HG03432 (cell line): ENCODE measurements at regions not wholly inside any gene's neighbourhood (a gene's known extent, or its start where the extent isn't known, plus 50 kb on each side); places are given as distances from the start of the nearest gene placed in this dataset.

Experiments
- ATAC-seq: cut with Tn5 transposase; IDR thresholded peaks from one replicate; pipeline ENCODE4 v1.9.1; 2021; ENCODE audit warnings: mild to moderate bottlenecking, moderate library complexity; ENCODE audit not compliant: unreplicated experiment

DNA sequence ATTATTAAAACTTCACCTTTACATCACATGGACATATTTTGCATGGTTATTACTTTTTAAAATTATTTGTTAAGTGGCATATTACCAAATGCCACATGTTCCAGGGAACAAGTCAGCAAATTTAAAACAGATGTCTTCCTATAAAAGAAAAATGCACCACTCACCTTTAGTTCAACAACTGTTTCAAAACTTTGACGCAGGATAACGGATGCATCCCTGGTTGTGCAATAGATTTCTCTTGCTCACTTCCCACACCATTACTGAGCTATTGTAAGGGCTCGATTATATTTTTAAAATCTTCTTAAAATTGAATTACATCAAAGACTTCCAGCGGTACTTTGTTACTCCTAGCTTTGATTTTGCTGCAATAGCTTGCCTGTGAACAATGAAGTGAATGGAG, 93.0 kb upstream of the ARHGAP24 start:
- no peak for ATAC-seq

GRCh38 chr4:85391071-85391470, 83.9 kb upstream of the ARHGAP24 start:
- no peak for ATAC-seq

- ATAC-seq = peak; percentile 94
Observed at GRCh38 chr4:85391589-85392410, 83.2 kb upstream of the ARHGAP24 start.

GRCh38 chr4:85393201-85393600, 81.7 kb upstream of the ARHGAP24 start:
- ATAC-seq = peak; percentile 65

DNA sequence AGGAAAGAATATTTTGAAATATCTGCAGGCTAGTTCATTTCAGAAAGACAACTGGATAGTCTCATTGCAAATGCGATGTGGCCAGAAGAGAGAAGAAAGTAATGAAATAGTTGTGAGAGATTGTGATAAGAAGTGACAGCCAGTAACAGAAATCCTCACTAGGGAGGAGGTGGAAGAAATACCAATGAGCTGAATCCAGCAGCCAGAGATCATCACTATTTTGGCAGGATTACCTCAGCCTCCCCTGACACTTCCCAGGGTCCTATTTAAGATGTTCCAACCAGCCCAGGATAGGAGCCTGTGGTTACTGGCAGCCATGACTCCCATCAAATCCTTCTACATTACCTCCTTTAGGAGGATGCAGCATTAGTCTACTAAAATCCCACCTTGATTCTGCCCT, 76.7 kb upstream of the ARHGAP24 start:
- no peak for ATAC-seq

DNA sequence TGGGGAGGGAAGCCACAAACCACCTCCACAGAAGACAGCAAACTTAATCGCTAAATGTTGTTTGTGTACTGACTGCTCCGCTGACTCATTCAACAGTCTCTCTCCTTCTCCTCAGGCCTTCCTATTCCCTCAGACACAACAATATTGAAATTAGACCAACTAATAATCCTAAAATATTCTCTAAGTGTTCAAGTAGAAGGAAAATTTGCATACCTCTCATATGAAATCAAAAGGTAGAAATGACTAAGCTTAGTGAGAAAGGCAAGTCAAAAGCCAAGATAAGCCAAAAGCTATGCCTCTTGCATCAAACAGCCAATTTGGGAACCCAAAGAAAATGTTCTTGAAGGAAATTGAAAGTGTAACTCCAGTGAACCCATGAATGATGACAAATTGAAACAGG, 75.7 kb upstream of the ARHGAP24 start:
- peak; percentile 94 for ATAC-seq

DNA sequence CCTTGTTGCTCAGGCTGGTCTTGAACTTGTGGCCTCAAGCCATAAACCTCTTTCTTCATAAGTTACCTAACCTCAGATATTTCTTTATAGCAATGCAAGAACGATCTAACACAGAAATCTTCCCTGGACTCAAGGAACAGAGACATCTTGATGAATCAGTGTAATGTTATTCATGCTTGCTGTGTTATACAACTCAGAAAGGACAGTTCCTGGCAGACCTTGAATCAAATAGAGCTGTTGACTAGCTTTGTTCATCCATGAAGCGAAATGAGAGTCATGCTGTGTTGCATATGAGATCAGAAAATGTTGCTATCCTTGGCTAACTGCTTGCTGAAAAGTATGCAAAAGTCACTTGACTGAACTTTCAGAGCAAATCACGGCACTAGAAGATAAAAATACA, 72.6 kb upstream of the ARHGAP24 start:
- ATAC-seq = no peak

DNA sequence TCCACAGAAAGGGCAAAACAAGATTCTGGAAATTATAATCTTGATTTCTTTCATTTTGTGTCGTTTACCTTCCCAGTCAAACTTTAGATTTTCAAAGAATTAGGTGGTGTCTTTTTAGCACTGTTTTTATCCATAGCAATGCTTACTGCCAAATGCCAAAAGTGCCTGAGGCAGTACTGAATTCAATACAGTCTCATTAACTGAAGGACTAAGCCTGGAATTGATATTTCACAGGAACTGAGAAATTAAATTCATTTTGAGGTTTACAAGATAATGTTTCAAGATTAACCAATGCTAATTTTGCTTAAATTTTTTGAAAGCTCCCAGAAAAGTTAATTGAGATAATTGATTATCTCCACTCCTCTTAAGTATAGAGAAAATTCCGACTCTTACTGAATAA, 68.8 kb upstream of the ARHGAP24 start:
- ATAC-seq = no peak

DNA sequence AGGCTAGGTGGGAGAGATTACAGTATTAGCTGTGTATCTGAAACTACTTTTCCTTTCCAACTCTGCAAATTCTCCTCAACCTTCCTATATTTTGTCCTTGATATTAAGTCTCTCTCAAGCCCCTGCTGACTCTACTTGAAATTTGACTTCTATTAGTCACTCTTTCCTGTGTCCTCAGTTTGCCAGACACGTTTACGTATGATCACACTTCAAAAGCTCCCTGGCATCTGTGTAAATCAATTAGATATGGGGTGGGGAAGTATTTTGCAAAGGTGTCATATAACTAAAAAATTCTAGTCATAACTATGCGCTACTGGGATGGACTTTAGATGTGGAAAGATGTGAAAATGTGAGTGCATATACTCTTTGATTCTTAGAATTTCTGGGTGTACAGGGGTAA, 67.4 kb upstream of the ARHGAP24 start:
- no peak for ATAC-seq

DNA sequence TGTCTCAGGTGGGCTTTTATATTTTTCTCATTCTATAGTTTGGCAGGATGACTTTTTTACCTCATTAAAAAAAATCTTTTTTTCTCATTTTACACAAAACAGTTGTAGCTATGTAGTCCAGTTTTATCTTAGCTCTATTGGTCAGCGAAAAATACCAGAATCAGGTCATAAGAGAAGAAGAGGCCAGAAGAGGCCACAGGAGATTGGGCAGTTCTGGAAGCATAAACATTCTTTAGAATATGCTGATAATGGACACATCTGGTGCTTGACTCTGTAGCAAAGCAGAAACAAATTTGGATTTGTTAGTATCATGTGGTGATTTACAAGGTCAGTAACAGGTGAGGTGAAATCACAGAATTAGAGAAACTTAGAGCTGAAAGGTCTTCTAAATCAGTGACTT, 66.6 kb upstream of the ARHGAP24 start:
- no peak for ATAC-seq

DNA sequence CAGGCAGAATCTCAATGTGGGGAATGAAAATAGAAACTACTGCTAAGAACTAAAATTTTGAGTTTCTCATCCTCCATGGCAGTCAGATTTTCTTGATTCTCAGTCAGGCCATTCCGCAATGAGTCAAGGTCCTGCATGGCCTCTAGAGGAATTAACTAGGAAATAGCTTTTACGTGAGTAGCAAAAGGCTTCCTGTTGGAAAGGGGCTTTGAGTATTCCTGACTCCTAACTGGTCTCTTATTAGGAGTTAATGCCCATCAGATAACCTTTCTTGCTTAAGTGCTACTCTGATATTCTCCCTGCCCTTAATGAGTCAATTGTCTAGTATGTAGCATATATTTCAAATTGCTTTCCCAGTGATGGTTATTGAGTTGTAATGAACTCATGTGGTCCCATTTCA, 65.7 kb upstream of the ARHGAP24 start:
- ATAC-seq = no peak

DNA sequence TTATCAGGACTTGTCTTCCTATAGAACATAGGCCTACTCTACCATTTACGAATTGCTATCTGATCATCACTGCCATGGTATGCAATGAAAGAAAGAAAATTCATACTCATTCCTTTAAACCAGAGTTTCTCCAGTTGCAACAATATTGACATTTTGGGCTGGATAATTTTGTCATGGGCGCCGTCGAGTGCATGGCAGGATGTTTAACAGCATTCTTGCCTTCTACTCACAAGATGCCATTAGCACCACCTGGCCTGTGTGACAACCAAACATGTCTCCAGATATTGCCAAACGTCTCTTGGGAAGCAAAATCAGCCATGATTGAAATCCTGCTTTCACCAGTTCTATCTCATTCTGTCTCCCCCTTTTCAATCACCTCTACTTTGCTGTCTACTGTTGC, 63.6 kb upstream of the ARHGAP24 start:
- no peak for ATAC-seq

DNA sequence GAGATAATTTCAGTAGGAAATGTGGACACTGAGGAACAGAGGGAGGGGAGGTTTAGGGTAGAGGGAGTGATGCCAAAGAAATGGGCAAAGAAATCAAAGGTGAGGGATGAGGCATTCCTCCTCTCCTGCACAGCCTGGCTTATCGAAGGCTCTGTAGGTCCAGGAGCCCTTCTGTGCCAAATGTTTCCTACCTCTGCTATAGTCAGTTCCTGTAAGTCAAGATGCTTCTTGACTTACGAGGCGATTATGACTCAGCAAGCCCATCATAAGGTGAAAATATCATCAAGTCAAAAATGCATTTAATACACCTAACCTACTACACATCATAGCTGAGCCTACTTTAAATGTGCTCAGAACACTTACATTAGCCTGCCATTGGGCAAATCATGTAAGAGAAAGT, 60.0 kb upstream of the ARHGAP24 start:
- ATAC-seq = no peak

DNA sequence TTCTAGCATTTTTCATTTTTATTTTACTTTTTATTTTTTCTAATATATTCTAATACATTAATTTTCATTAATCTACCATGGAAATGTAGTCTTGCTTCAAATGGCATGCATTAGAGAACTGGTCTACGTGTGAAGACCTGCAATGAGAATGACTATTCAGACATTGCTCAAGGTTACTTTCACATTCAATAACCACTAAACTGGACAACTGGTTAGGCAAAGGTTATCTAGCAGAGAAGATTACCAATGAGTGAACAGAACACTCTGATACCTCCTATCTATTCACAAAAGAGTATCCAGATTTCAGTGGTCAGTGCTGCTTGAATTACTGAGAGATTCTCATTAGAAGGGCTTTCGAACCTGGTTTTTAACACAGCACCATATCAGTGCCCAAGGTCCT, 58.9 kb upstream of the ARHGAP24 start:
- ATAC-seq = no peak

DNA sequence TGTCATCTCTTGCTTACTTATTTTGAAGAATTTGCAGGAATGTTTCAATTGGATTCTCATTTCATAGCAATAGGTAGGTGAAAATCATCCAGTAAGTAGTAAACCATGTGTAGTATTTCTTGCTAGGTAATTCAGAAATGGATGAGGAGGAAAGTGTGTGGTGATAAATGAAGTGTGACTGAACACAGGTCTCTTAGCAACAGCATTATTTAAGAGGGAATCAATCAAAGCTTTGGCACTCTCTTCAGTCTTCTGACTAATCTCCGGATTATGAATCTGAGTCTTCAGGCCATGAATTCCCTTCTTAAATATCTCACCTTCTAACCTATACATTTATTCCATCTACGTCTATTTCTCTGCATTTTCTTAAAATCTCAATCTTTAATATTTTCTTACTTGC, 55.8 kb upstream of the ARHGAP24 start:
- no peak for ATAC-seq

GRCh38 chr4:85420831-85421230, 54.1 kb upstream of the ARHGAP24 start:
- ATAC-seq = peak; percentile 39

GRCh38 chr4:85423431-85423830, 51.5 kb upstream of the ARHGAP24 start:
- peak; percentile 57 for ATAC-seq
